PC-9 (cell line): ENCODE measurements at regions not wholly inside any gene's neighbourhood (a gene's known extent, or its start where the extent isn't known, plus 50 kb on each side); places are given as distances from the start of the nearest gene placed in this dataset.

Source experiments
- BruUV-seq: library from RNA; stranded (reverse); fragments of 400-500 nt; replicated peaks from 2 replicates; lab custom pipeline; 2021; lab: Mats Ljungman, UMichigan
- CTCF ChIA-PET: fragments of 300-600 bp; sonication (Branson Sonifier 250); formaldehyde crosslinking; loops from one replicate; lab custom pipeline; 2022; ENCODE audit warnings: antibody characterized with exemption; lab: Charles Lee
- POLR2A ChIA-PET: fragments of 300-600 bp; sonication (Branson Sonifier 250); formaldehyde crosslinking; loops from one replicate; lab custom pipeline; 2022; ENCODE audit warnings: antibody characterized with exemption; ENCODE audit not compliant: unreplicated experiment; lab: Charles Lee
- DNase-seq, 2 experiments: peaks; one replicate each; pipeline versions ENCODE4 v3.0.0 to v3.0.0-alpha.2; 2015 to 2022; ENCODE audit warnings: mixed read lengths in 1 of 2
- H2AFZ ChIP-seq: fragments of 200-600 bp; sonication (generic); 2 replicates; pipeline ENCODE4 v1.8.1; 2017; ENCODE audit warnings: antibody characterized with exemption
- H3F3A ChIP-seq: fragments of 200-600 bp; sonication (generic); 2 replicates; pipeline ENCODE4 v1.8.1; 2017; ENCODE audit warnings: antibody characterized with exemption, mild to moderate bottlenecking, low read depth; ENCODE audit not compliant: insufficient read depth
- H3K27ac ChIP-seq: fragments of 200-600 bp; sonication (generic); 2 replicates; pipeline ENCODE4 v1.6.1; 2016; ENCODE audit warnings: mixed run types
- H3K27me3 ChIP-seq: fragments of 200-600 bp; sonication (generic); 2 replicates; pipeline ENCODE4 v1.6.1; 2016; ENCODE audit warnings: low read depth, mixed run types; ENCODE audit not compliant: insufficient read depth
- H3K36me3 ChIP-seq: fragments of 200-600 bp; sonication (generic); 2 replicates; pipeline ENCODE4 v1.6.1; 2016; ENCODE audit warnings: low read depth, mixed run types
- H3K4me1 ChIP-seq: fragments of 200-600 bp; sonication (generic); replicated peaks from 2 replicates; pipeline ENCODE4 v1.6.1; 2016; ENCODE audit warnings: mixed run types; ENCODE audit not compliant: insufficient read depth
- H3K4me2 ChIP-seq: fragments of 200-600 bp; sonication (generic); 2 replicates; pipeline ENCODE4 v1.6.1; 2017; ENCODE audit warnings: mixed run types
- H3K4me3 ChIP-seq: fragments of 200-600 bp; sonication (generic); 2 replicates; pipeline ENCODE4 v1.6.1; 2016; ENCODE audit warnings: mixed run types
- H3K79me2 ChIP-seq: fragments of 200-600 bp; sonication (generic); 2 replicates; pipeline ENCODE4 v1.6.1; 2017; ENCODE audit warnings: low read depth, mixed run types
- H3K9me2 ChIP-seq: fragments of 200-600 bp; sonication (generic); 2 replicates; pipeline ENCODE4 v1.8.1; 2017; ENCODE audit warnings: mild to moderate bottlenecking; ENCODE audit not compliant: insufficient read depth
- H3K9me3 ChIP-seq: fragments of 200-600 bp; sonication (generic); 2 replicates; pipeline ENCODE4 v1.8.1; 2016; ENCODE audit warnings: low read depth; ENCODE audit not compliant: insufficient read depth
- H4K20me1 ChIP-seq: fragments of 200-600 bp; sonication (generic); 2 replicates; pipeline ENCODE4 v1.8.1; 2017; ENCODE audit not compliant: insufficient read depth
- EZH2 ChIP-seq: fragments of 200-600 bp; sonication (generic); IDR thresholded peaks from 2 replicates; pipeline ENCODE4 v1.8.0; 2017; ENCODE audit warnings: antibody characterized with exemption, low read depth
- intact Hi-C: fragments of 100-400 bp; cut with micrococcal nuclease; formaldehyde crosslinking; loops from one replicate; pipeline ENCODE4 v1.10.0; 2022; ENCODE audit not compliant: unreplicated experiment
- TF ChIP-seq, protein P1 (sequence below): fragments of 200-600 bp; sonication (generic); conservative IDR thresholded peaks from 2 replicates; pipeline ENCODE4 v1.6.1; 2017; ENCODE audit warnings: mixed run types, antibody characterized with exemption, mild to moderate bottlenecking, moderate library complexity

DNA sequence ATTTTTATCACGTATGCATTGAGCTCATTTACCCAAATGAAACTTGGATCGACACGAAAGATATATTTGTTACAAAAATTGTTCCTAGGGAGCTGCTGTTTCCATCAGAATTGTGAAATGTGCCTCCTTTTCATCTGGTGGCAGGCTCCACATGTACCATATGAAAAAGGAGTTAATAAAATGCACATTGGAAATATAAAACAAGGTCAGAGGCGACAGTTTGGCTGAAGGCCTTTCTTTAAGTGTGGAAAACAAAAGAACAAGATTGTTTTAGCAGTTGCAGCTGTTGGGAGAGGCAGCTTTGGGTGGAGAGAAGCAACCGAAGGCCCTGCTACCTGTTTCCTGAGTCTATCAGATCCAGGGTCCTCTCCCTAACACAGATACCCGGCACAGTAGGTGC is 334.5 kb upstream of the NT5E start:
- no peak overlapping the region for H3K4me2 ChIP-seq
- no peak overlapping the region for H3K4me3 ChIP-seq
- no peaks in the 10 kb centered on the region for H3K36me3 ChIP-seq
- no peaks in the 10 kb centered on the region for H3K4me1 ChIP-seq
- no peaks in the 10 kb centered on the region for H3K9me3 ChIP-seq
- intact Hi-C loops: no loop called here
- H3K9me2 ChIP-seq: no peaks in the 10 kb centered on the region
- TF ChIP-seq EZH2: no peak
- TF ChIP-seq, protein P1, sequence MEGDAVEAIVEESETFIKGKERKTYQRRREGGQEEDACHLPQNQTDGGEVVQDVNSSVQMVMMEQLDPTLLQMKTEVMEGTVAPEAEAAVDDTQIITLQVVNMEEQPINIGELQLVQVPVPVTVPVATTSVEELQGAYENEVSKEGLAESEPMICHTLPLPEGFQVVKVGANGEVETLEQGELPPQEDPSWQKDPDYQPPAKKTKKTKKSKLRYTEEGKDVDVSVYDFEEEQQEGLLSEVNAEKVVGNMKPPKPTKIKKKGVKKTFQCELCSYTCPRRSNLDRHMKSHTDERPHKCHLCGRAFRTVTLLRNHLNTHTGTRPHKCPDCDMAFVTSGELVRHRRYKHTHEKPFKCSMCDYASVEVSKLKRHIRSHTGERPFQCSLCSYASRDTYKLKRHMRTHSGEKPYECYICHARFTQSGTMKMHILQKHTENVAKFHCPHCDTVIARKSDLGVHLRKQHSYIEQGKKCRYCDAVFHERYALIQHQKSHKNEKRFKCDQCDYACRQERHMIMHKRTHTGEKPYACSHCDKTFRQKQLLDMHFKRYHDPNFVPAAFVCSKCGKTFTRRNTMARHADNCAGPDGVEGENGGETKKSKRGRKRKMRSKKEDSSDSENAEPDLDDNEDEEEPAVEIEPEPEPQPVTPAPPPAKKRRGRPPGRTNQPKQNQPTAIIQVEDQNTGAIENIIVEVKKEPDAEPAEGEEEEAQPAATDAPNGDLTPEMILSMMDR: no peak
- H4K20me1 ChIP-seq: no peaks in the 10 kb centered on the region
- H3K27ac ChIP-seq: no peak overlapping the region
- DNase-seq: no peak
- BruUV-seq: no TSS peak
- POLR2A ChIA-PET: no interaction called here
- no peaks in the 10 kb centered on the region for H3F3A ChIP-seq
- no peak overlapping the region for H2AFZ ChIP-seq
- H3K27me3 ChIP-seq: no peaks in the 10 kb centered on the region
- CTCF ChIA-PET: no interaction called here
- no peaks in the 10 kb centered on the region for H3K79me2 ChIP-seq

DNA sequence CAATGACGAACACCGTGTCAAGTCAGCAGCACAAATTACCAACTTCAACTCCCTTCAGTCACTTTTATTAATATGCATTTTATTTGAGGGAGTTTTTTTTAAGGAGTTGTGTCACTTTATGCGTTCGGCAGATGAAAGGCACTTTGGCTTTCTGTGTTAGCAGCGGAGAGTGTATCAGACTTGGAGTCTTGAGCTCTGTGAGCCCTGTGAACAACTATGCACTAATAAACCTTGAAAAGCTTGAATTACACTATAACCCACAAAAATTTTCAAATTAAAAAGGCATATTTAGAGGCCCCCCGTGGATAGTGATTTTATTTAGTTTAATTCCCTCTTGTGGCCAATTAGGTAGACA is 335.3 kb upstream of the NT5E start:
- H3K36me3 ChIP-seq: no peaks in the 10 kb centered on the region
- H3K79me2 ChIP-seq: no peaks in the 10 kb centered on the region
- BruUV-seq: no TSS peak
- ChIA-PET CTCF (no interaction called here), POLR2A (no interaction called here)
- no peak overlapping the region for H3K4me2 ChIP-seq
- no peaks in the 10 kb centered on the region for H3K9me2 ChIP-seq
- H3K4me1 ChIP-seq: no peaks in the 10 kb centered on the region
- H3F3A ChIP-seq: no peaks in the 10 kb centered on the region
- H3K27ac ChIP-seq: no peak overlapping the region
- no peak overlapping the region for H3K4me3 ChIP-seq
- DNase-seq: no peak
- no peak overlapping the region for H2AFZ ChIP-seq
- intact Hi-C loops: no loop called here
- TF ChIP-seq EZH2: no peak
- TF ChIP-seq, protein P1: no peak
- no peaks in the 10 kb centered on the region for H3K27me3 ChIP-seq
- no peaks in the 10 kb centered on the region for H3K9me3 ChIP-seq
- no peaks in the 10 kb centered on the region for H4K20me1 ChIP-seq

DNA sequence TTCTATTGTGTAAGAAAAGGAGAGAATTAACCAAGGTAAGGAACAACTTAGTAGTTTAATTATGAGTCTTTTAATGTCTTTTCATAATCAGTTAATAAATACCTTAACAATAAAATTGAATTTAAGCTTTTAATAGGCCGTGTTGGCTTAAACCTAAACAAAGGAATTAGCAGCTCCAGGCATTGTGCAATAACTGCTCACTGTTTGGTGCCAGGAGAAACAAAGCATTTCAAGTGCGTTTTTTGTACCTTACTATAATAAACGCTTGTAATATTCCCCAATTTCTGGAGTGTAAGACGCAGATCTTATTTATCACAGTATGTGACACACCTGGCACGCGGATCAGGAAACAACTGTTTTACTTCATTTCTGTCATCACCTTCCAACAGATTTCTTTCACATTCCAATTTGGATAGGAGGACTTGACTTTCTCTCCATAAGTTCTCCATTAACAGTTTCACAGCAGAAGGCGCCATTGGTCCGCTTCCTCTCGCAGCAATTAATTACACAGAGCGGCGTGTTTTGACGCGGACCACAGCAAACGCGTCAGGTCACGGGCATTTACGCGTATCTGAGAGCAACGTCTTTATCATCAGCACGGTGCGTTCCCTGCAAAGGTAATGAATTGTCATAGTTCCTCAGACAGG is 335.8 kb upstream of the NT5E start:
- H3F3A ChIP-seq: no peaks in the 10 kb centered on the region
- H2AFZ ChIP-seq: no peak overlapping the region
- no peaks in the 10 kb centered on the region for H3K9me3 ChIP-seq
- H3K27me3 ChIP-seq: no peaks in the 10 kb centered on the region
- H3K79me2 ChIP-seq: no peaks in the 10 kb centered on the region
- H3K36me3 ChIP-seq: no peaks in the 10 kb centered on the region
- BruUV-seq: no TSS peak
- no peak overlapping the region for H3K4me2 ChIP-seq
- ChIA-PET CTCF (no interaction called here), POLR2A (no interaction called here)
- H3K9me2 ChIP-seq: no peaks in the 10 kb centered on the region
- H3K4me1 ChIP-seq: no peaks in the 10 kb centered on the region
- DNase-seq: no peak
- intact Hi-C loops: no loop called here
- H3K27ac ChIP-seq: no peak overlapping the region
- no peak overlapping the region for H3K4me3 ChIP-seq
- TF ChIP-seq EZH2: no peak
- TF ChIP-seq, protein P1: no peak
- H4K20me1 ChIP-seq: no peaks in the 10 kb centered on the region
